ENCODE measurements at regions not wholly inside any gene's neighbourhood (a gene's known extent, or its start where the extent isn't known, plus 50 kb on each side); places are given as distances from the start of the nearest gene placed in this dataset.

GRCh38 chr10:120138689-120139088 is 246.2 kb downstream of the SEC23IP start:
- H3K4me3 ChIP-seq (IDR thresholded peaks at IDR 0.05; ENCODE audit: insufficient read depth, low read depth, low read length), result no peak overlapping the region
- H2AFZ ChIP-seq (ENCODE audit: low read depth), result no peak overlapping the region
- H4K20me1 ChIP-seq (ENCODE audit: insufficient read depth), result no peaks in the 10 kb centered on the region
- no peak overlapping the region for H3K9ac ChIP-seq
- H3K4me1 ChIP-seq (ENCODE audit: low read depth, poor library complexity, severe bottlenecking), result no peaks in the 10 kb centered on the region
- H3K79me2 ChIP-seq (ENCODE audit: insufficient read depth, low read depth), result no peaks in the 10 kb centered on the region
- no peaks in the 10 kb centered on the region for H3K36me3 ChIP-seq (ENCODE audit: insufficient read depth)
- no peak for TF ChIP-seq CTCF (conservative IDR thresholded peaks at IDR 0.05; ENCODE audit: low read depth, low read length)
- H3K4me2 ChIP-seq, result no peak overlapping the region
- no peak overlapping the region for H3K27ac ChIP-seq
- H3K27me3 ChIP-seq (ENCODE audit: insufficient read depth, low read depth), result no peaks in the 10 kb centered on the region

DNA sequence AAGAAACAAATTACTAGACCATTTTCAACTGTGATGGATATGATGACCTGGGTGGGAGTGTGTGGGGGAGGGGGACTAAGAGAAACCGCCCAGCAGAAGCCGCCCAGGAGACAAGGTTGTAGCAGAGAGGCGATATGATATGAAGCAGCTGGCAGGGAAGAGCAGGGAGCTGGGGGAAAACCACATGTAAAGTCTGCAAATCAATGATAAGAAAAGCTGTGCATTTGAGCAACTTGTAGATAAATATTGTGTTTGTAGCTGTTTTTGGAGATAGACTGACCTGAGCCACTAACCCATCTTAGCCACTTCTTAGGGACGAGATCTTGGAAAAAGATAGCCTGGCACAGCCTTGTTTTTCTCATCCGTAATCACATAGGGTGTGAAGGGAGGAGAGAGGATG is 252.6 kb downstream of the SEC23IP start:
- no peak overlapping the region for H3K27ac ChIP-seq
- H4K20me1 ChIP-seq (ENCODE audit: insufficient read depth), result no peaks in the 10 kb centered on the region
- no peak overlapping the region for H3K4me2 ChIP-seq
- no peaks in the 10 kb centered on the region for H3K27me3 ChIP-seq (ENCODE audit: insufficient read depth, low read depth)
- no peaks in the 10 kb centered on the region for H3K79me2 ChIP-seq (ENCODE audit: insufficient read depth, low read depth)
- H2AFZ ChIP-seq (ENCODE audit: low read depth), result no peak overlapping the region
- H3K36me3 ChIP-seq (ENCODE audit: insufficient read depth), result no peaks in the 10 kb centered on the region
- no peaks in the 10 kb centered on the region for H3K4me1 ChIP-seq (ENCODE audit: low read depth, poor library complexity, severe bottlenecking)
- TF ChIP-seq CTCF (conservative IDR thresholded peaks at IDR 0.05; ENCODE audit: low read depth, low read length), result no peak
- H3K4me3 ChIP-seq (IDR thresholded peaks at IDR 0.05; ENCODE audit: insufficient read depth, low read depth, low read length), result no peak overlapping the region
- H3K9ac ChIP-seq, result no peak overlapping the region

GRCh38 chr10:120156614-120157274 is 264.2 kb downstream of the SEC23IP start:
- H3K9ac ChIP-seq, result no peak overlapping the region
- no peak overlapping the region for H3K27ac ChIP-seq
- H3K4me1 ChIP-seq (ENCODE audit: low read depth, poor library complexity, severe bottlenecking), result no peaks in the 10 kb centered on the region
- H3K4me2 ChIP-seq, result no peak overlapping the region
- no peaks in the 10 kb centered on the region for H4K20me1 ChIP-seq (ENCODE audit: insufficient read depth)
- no peak overlapping the region for H2AFZ ChIP-seq (ENCODE audit: low read depth)
- H3K36me3 ChIP-seq (ENCODE audit: insufficient read depth), result no peaks in the 10 kb centered on the region
- H3K79me2 ChIP-seq (ENCODE audit: insufficient read depth, low read depth), result no peaks in the 10 kb centered on the region
- no peak for TF ChIP-seq CTCF (conservative IDR thresholded peaks at IDR 0.05; ENCODE audit: low read depth, low read length)
- no peaks in the 10 kb centered on the region for H3K27me3 ChIP-seq (ENCODE audit: insufficient read depth, low read depth)
- no peak overlapping the region for H3K4me3 ChIP-seq (IDR thresholded peaks at IDR 0.05; ENCODE audit: insufficient read depth, low read depth, low read length)

DNA sequence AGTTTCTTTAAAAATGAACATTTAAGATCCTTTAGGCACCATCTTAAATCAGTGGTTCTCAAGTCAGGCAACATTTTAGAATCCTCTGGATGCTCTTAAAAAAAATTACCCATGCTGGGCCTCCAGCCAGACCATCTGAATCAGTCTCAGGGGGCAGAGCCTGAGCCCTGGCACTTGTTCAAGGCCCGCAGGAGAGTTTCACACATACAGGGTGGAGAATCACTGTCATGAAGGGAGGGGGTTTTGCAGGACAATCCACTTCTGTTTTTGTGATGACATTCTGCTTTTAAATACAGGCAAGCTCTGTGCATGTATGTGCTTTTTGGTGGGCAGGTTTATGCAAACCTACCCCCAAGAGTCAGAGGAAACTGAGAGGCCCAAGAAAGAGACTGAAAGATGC is 268.6 kb downstream of the SEC23IP start:
- no peak overlapping the region for H3K4me2 ChIP-seq
- no peak for TF ChIP-seq CTCF (conservative IDR thresholded peaks at IDR 0.05; ENCODE audit: low read depth, low read length)
- H3K4me1 ChIP-seq (ENCODE audit: low read depth, poor library complexity, severe bottlenecking), result no peaks in the 10 kb centered on the region
- no peaks in the 10 kb centered on the region for H4K20me1 ChIP-seq (ENCODE audit: insufficient read depth)
- H2AFZ ChIP-seq (ENCODE audit: low read depth), result no peak overlapping the region
- H3K79me2 ChIP-seq (ENCODE audit: insufficient read depth, low read depth), result no peaks in the 10 kb centered on the region
- no peak overlapping the region for H3K4me3 ChIP-seq (IDR thresholded peaks at IDR 0.05; ENCODE audit: insufficient read depth, low read depth, low read length)
- H3K9ac ChIP-seq, result no peak overlapping the region
- H3K27ac ChIP-seq, result no peak overlapping the region
- H3K36me3 ChIP-seq (ENCODE audit: insufficient read depth), result no peaks in the 10 kb centered on the region
- H3K27me3 ChIP-seq (ENCODE audit: insufficient read depth, low read depth), result no peaks in the 10 kb centered on the region
